Brain microvascular endothelial cell (primary cell): ENCODE measurements at regions not wholly inside any gene's neighbourhood (a gene's known extent, or its start where the extent isn't known, plus 50 kb on each side); places are given as distances from the start of the nearest gene placed in this dataset.

Experiments
- DNase-seq: peaks from one replicate; pipeline ENCODE4 v3.0.0-alpha.2; 2020
- H3K27ac ChIP-seq: fragments of 250-450 bp; sonication (Bioruptor Pico); 2 replicates; pipeline ENCODE4 v1.5.1; 2020; ENCODE audit warnings: mild to moderate bottlenecking, moderate library complexity
- H3K27me3 ChIP-seq: fragments of 250-450 bp; sonication (Bioruptor Pico); replicated peaks from 2 replicates; pipeline ENCODE4 v1.5.1; 2020; ENCODE audit warnings: mild to moderate bottlenecking
- H3K36me3 ChIP-seq: fragments of 250-450 bp; sonication (Bioruptor Pico); replicated peaks from 2 replicates; pipeline ENCODE4 v1.5.1; 2020; ENCODE audit warnings: mild to moderate bottlenecking
- H3K4me3 ChIP-seq: 2 replicates; pipeline ENCODE4 v1.5.1; 2011; ENCODE audit warnings: low read depth, mild to moderate bottlenecking, control low read depth, low read length, moderate library complexity
- in situ Hi-C: cut with HindIII; loops from 2 replicates; pipeline ENCODE4 v1.10.0; 2017; ENCODE audit warnings: low sequenced_read_pairs, low pct_ligation_motif_present
- TF ChIP-seq, protein P1 (sequence below): IDR thresholded peaks from 2 replicates; pipeline ENCODE4 v1.5.1; 2011; ENCODE audit warnings: low read depth, mild to moderate bottlenecking, moderate library complexity, low read length, control low read depth, inconsistent platforms; ENCODE audit errors: missing control alignments

DNA sequence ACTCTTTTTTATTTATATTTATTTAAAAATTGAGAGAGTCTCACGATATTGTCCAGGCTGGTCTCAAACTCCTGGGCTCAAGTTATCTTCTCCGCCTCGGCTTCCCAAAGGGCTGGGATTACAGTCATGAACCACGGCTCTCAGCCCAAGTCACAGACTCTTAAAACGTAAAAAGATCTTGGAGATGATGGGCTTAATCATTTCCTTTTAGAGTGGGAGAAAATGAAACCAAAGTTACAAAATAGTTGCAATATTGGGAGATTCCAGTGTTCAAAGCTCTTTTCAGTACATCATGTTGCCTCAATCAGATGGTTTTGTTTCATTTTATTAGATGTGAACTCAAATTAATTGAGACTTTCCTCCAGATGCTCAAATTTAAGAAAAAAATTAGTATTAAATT lies 151.4 kb upstream of the XPO1 start:
- TF ChIP-seq, protein P1, sequence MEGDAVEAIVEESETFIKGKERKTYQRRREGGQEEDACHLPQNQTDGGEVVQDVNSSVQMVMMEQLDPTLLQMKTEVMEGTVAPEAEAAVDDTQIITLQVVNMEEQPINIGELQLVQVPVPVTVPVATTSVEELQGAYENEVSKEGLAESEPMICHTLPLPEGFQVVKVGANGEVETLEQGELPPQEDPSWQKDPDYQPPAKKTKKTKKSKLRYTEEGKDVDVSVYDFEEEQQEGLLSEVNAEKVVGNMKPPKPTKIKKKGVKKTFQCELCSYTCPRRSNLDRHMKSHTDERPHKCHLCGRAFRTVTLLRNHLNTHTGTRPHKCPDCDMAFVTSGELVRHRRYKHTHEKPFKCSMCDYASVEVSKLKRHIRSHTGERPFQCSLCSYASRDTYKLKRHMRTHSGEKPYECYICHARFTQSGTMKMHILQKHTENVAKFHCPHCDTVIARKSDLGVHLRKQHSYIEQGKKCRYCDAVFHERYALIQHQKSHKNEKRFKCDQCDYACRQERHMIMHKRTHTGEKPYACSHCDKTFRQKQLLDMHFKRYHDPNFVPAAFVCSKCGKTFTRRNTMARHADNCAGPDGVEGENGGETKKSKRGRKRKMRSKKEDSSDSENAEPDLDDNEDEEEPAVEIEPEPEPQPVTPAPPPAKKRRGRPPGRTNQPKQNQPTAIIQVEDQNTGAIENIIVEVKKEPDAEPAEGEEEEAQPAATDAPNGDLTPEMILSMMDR: no peak
- H3K27me3 ChIP-seq: no peaks in the 10 kb centered on the region
- H3K36me3 ChIP-seq: no peaks in the 10 kb centered on the region
- no peak overlapping the region for H3K27ac ChIP-seq
- in situ Hi-C loops: no loop called here
- no peak for DNase-seq
- H3K4me3 ChIP-seq: no peak overlapping the region

GRCh38 chr2:61688369-61689334 lies 150.5 kb upstream of the XPO1 start:
- Histone ChIP-seq H3K4me3 (no peak overlapping the region), H3K27ac (no peak overlapping the region), H3K27me3 (no peaks in the 10 kb centered on the region), H3K36me3 (no peaks in the 10 kb centered on the region)
- in situ Hi-C loops: no loop called here
- DNase-seq: no peak
- TF ChIP-seq, protein P1: no peak

GRCh38 chr2:61679096-61679495 lies 140.9 kb upstream of the XPO1 start:
- H3K27ac ChIP-seq: no peak overlapping the region
- in situ Hi-C loops: no loop called here

DNA sequence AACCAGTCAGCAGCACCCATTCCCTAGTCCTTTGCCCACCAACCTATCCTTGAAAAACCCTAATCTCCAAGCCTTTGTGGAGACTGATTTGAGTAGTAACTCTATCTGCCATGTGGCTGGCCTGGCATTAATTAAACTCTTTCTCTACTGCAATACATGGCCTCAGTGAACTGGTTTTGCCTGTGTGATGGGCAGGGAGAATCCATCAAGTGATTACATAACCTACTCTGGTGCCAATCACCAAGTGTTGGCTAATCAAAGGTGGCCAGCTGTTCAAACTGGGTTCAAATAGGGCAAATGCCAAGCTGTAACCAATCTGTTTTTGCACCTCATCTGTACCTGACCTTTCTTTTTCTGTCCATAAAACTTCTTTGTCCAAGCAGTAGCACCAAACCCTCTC lies 139.8 kb upstream of the XPO1 start:
- TF ChIP-seq, protein P1: no peak
- no peak for DNase-seq
- Histone ChIP-seq H3K4me3 (no peak overlapping the region), H3K36me3 (no peaks in the 10 kb centered on the region), H3K27ac (no peak overlapping the region), H3K27me3 (no peaks in the 10 kb centered on the region)
- in situ Hi-C loops: no loop called here

More at GRCh38 chr2:61679096-61679495, 140.9 kb upstream of the XPO1 start:
- TF ChIP-seq, protein P1: no peak
- H3K4me3 ChIP-seq: no peak overlapping the region
- no peak for DNase-seq
- H3K36me3 ChIP-seq: no peaks in the 10 kb centered on the region
- H3K27me3 ChIP-seq: no peaks in the 10 kb centered on the region

DNA sequence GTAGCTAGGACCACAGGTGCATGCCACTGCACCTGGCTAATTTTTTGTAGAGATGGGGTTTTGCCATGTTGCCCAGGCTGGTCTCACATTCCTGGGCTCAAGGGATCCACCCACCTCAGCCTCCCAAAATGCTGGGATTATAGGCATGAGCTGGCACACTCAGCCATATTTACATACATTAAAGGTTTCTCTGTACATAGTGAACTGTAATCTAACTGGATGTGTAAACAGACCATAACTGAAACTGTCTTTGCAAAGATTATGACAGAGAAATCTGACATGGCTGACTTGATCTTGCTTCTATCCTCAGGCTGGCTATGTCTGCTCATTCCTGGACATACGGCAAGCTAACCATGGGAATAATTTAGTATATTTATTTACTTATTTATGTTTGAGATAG lies 139.2 kb upstream of the XPO1 start:
- no peak for DNase-seq
- in situ Hi-C loops: no loop called here
- no peaks in the 10 kb centered on the region for H3K36me3 ChIP-seq
- H3K27me3 ChIP-seq: no peaks in the 10 kb centered on the region
- no peak overlapping the region for H3K27ac ChIP-seq
- no peak overlapping the region for H3K4me3 ChIP-seq
- TF ChIP-seq, protein P1: no peak
